HAP-1 (cell line): ENCODE measurements at regions not wholly inside any gene's neighbourhood (a gene's known extent, or its start where the extent isn't known, plus 50 kb on each side); places are given as distances from the start of the nearest gene placed in this dataset.

Source experiments
- DNase-seq, 2 experiments: peaks; one replicate each; pipeline ENCODE4 v3.0.0-alpha.2; 2016 to 2020; ENCODE audit warnings: low spot score in 2 of 2
- H3K27me3 ChIP-seq: fragments of 250-450 bp; sonication (Bioruptor Pico); 2 replicates; pipeline ENCODE4 v1.5.1; 2020; ENCODE audit warnings: low read depth, mild to moderate bottlenecking, moderate library complexity
- H3K36me3 ChIP-seq: fragments of 250-450 bp; sonication (Bioruptor Pico); replicated peaks from 2 replicates; pipeline ENCODE4 v1.5.1; 2020; ENCODE audit warnings: mild to moderate bottlenecking
- H3K4me1 ChIP-seq: fragments of 250-450 bp; sonication (Bioruptor Pico); 2 replicates; pipeline ENCODE4 v1.5.1; 2020; ENCODE audit warnings: mild to moderate bottlenecking
- H3K4me3 ChIP-seq: fragments of 250-450 bp; sonication (Bioruptor Pico); 2 replicates; pipeline ENCODE4 v1.5.1; 2020; ENCODE audit warnings: mild to moderate bottlenecking, moderate library complexity
- H3K9me3 ChIP-seq: fragments of 250-450 bp; sonication (Bioruptor Pico); 2 replicates; pipeline ENCODE4 v1.5.1; 2020; ENCODE audit warnings: mild to moderate bottlenecking, moderate library complexity
- in situ Hi-C: fragments of 300-500 bp; cut with MboI; formaldehyde crosslinking; loops from 3 replicates; pipeline ENCODE4 v1.14.3; 2020; ENCODE audit warnings: low sequenced_read_pairs, inconsistent platforms, mixed read lengths

DNA sequence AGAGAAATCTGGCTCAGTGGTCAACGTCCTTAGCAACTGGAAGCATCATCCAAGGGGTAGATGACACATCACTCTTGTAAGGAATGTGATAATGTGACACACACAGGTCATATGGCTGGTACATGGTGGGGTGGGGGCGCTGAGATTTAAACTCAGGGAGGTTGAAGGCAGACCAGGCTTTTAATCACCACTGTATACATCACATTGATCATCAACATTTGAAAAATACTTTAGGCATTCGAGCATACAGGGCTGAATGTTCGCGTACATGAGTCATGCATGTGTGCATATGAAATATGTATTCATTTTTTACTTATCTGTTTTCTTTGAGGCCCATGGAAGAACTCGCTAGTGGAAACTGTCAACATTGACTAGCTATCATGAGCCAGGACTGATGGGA is 976.4 kb downstream of the VRK1 start:
- no peak overlapping the region for H3K4me3 ChIP-seq
- DNase-seq, result no peak
- in situ Hi-C loops, result no loop called here
- H3K9me3 ChIP-seq, result no peaks in the 10 kb centered on the region
- no peaks in the 10 kb centered on the region for H3K27me3 ChIP-seq
- H3K36me3 ChIP-seq, result no peaks in the 10 kb centered on the region
- H3K4me1 ChIP-seq, result no peaks in the 10 kb centered on the region

DNA sequence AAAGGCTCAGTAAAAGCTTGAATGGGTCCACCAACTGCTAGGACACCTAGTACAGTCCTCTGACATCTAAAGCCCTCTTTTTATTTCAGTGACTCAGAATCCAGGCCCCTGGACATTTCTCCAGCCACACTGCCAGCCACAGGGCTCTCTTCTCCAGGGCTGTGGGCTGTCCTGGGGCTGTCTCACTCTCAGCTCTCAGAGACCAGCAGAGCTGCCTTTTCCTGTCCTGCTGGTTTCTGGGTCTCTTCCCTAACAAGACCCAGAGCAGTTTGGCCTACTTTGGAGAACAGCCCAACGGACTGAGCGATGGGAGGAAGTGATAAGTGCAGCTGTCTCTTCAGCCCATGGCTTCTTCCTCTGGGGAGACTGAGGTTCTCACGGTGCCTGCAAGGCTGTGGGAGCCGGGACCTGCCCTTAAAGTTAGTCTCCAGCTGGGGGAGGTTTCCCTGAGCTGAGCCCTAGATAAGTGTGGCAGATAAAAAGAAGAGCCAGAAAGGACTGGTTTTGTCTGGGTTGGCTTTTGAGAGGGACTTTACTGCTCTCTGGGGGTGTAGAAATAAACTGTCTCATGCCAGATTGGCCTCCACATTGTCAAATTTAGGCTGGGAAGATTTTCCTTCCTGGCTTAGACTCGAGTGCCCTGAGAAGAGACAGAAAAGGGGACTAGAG is 979.8 kb downstream of the VRK1 start:
- DNase-seq, result no peak
- Histone ChIP-seq H3K4me1 (no peaks in the 10 kb centered on the region), H3K9me3 (no peaks in the 10 kb centered on the region), H3K27me3 (no peaks in the 10 kb centered on the region), H3K36me3 (no peaks in the 10 kb centered on the region), H3K4me3 (no peak overlapping the region)
- in situ Hi-C loops, result no loop called here

DNA sequence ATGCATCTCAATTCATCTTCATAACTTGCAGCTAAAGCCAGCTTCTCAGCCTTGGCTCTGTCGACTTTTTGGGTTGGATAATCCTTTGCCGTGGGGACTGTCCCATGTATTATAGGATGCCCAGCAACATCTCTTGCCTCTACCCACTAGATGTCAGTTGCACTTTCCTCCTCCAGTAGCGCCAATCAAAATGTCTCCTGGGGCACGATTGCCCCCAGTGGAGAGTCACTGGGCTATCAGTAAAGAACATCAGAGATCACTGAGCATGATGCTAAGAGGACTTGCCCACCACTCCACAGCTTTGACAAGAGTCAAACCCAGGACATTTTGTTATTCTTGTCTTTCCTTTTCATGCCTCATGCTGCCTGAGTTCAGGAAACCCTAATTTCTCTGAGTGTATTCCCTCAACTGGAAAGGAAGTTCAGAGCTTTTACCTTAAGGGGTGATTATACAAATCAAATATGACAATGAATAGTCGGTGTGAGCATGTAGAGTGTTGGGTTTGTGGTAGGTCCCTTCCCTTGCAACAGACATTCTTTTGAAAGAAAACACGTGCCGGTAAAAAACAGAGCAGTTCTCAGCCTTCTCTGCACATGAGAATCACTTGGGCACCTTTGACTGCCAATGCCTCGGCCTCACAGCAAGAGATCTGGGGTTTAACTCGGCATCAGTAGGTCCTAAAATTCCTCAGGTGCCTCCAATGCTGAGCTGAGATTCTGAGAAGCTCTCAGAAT is 980.6 kb downstream of the VRK1 start:
- no peak for DNase-seq
- H3K27me3 ChIP-seq, result no peaks in the 10 kb centered on the region
- in situ Hi-C loops, result no loop called here
- H3K36me3 ChIP-seq, result no peaks in the 10 kb centered on the region
- no peak overlapping the region for H3K4me3 ChIP-seq
- H3K9me3 ChIP-seq, result no peaks in the 10 kb centered on the region
- no peaks in the 10 kb centered on the region for H3K4me1 ChIP-seq

DNA sequence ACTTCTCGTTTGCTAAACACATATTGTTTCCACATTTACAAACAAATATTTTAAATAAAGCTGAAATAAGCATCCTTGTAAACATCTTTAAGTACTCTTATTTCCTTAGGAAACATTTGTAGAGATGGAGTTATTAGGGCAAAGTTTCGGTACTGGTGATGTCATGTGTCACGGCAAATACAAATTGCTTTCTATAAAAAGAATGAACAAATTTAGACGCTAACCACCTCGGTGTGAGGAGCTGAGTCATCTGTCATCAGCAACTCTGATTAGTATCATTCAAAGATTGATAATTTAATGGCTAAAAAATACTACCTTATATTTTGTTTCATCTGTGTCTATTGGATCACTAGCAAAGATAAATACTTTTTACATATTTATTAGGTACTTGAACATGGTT is 982.0 kb downstream of the VRK1 start:
- no peaks in the 10 kb centered on the region for H3K4me1 ChIP-seq
- DNase-seq, result no peak
- no peaks in the 10 kb centered on the region for H3K9me3 ChIP-seq
- in situ Hi-C loops, result no loop called here
- no peak overlapping the region for H3K4me3 ChIP-seq
- no peaks in the 10 kb centered on the region for H3K36me3 ChIP-seq
- no peaks in the 10 kb centered on the region for H3K27me3 ChIP-seq

DNA sequence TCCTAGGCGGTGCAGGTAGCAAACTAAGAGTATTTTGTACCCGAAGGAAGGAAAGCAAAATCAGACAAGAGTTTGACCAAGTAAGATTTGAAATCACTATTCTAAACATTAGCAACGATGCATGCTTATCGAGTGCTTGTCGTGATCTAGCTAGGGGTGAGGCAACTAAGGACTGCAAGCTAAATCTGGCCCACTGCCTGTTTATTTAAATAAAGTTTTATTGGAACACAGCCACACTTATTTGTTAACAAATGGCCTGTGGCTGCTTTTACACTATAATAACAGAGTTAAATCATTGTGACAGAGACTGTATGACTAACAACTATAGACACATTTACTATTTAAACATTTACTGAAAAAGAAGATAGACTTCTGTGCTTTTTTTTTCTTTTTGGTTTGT is 983.6 kb downstream of the VRK1 start:
- no peak for DNase-seq
- Histone ChIP-seq H3K4me1 (no peaks in the 10 kb centered on the region), H3K9me3 (no peaks in the 10 kb centered on the region), H3K4me3 (no peak overlapping the region), H3K27me3 (no peaks in the 10 kb centered on the region), H3K36me3 (no peaks in the 10 kb centered on the region)
- in situ Hi-C loops, result no loop called here

DNA sequence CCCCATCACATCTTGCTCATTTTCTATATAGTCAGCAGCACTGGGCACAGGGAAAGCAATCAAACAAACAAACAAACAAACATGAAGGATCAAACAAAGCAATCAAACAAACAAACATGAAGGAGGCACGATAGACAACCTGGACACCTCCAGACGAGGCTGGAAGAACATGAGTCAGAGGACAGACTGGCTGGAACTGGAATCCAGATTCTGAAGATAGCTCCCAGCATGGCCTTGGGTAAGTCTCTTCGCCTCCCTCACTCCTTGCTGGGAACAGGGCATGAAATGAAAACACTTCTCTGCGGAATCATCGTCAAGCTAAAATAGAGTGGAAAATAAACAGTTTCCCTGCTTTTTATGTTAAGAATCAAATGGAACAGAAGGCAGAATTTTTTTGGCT is 984.8 kb downstream of the VRK1 start:
- H3K9me3 ChIP-seq, result no peaks in the 10 kb centered on the region
- H3K27me3 ChIP-seq, result no peaks in the 10 kb centered on the region
- no peaks in the 10 kb centered on the region for H3K36me3 ChIP-seq
- in situ Hi-C loops, result no loop called here
- H3K4me3 ChIP-seq, result no peak overlapping the region
- no peaks in the 10 kb centered on the region for H3K4me1 ChIP-seq
- DNase-seq, result no peak

DNA sequence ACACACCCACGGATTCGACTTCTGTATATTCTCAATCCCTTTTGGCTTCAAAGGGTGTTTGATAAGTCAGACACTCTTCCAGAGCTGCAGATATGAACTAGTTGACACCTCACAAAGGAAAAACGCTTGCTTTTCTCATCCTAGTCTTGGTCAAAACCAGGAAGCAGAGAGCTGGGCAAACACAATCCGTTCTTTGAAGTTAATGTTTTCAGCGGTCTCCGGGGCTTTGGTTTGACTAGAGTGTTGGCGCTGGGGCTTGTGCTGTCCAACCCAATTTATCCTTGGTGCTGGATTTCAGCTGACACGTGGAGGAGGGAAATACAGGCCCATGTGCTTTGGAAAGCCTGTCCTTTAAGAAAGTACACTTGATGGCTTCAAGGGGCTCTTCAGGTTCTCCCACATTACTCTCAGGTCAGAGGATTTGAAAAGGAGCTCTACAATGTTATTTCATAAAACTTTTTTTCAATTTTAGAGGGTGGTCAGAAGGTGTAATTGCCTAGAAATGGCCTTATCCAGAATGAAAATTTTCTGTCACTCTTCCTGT is 985.8 kb downstream of the VRK1 start:
- no peak for DNase-seq
- Histone ChIP-seq H3K27me3 (no peaks in the 10 kb centered on the region), H3K4me3 (no peak overlapping the region), H3K4me1 (no peaks in the 10 kb centered on the region), H3K9me3 (no peaks in the 10 kb centered on the region), H3K36me3 (no peaks in the 10 kb centered on the region)
- in situ Hi-C loops, result no loop called here

DNA sequence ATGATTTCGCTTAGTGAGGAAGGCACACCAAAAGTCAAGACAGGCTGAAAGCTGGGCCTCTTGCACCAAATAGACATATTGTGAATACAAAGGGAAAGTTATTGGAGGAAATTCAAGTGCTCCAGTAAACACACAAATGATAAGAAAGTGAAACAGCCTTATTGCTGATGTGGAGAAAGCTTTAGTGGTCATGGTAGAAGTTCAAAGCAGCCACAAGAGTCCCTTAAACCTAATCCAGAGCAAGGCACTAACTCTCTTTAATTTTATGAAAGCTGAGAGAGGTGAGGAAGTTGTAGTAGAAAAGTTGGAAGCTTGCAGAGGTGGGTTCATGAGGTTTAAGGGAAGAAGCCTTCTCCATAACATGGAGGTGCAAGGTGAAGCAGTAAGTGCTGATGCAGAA is 988.3 kb downstream of the VRK1 start:
- Histone ChIP-seq H3K27me3 (no peaks in the 10 kb centered on the region), H3K4me1 (no peaks in the 10 kb centered on the region), H3K4me3 (no peak overlapping the region), H3K9me3 (no peaks in the 10 kb centered on the region), H3K36me3 (no peaks in the 10 kb centered on the region)
- no peak for DNase-seq
- in situ Hi-C loops, result no loop called here

DNA sequence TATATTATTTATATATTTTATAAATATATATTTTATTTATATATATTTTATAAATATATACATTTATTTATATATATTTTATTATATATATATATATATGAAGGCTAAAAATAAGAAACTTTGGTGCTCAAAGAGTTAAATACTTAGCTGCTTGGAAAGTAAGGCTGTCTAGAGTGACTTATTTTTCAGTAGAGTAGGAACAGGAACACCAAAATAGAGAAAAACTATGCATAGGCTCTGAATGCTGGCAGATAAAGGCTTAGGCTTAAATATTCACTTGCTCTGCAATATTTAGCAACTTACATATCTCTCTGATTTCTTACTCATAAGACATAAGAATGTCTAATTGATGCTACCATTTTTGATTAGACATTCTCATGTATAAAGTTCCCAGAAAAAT is 991.2 kb downstream of the VRK1 start:
- no peak for DNase-seq
- no peak overlapping the region for H3K4me3 ChIP-seq

DNA sequence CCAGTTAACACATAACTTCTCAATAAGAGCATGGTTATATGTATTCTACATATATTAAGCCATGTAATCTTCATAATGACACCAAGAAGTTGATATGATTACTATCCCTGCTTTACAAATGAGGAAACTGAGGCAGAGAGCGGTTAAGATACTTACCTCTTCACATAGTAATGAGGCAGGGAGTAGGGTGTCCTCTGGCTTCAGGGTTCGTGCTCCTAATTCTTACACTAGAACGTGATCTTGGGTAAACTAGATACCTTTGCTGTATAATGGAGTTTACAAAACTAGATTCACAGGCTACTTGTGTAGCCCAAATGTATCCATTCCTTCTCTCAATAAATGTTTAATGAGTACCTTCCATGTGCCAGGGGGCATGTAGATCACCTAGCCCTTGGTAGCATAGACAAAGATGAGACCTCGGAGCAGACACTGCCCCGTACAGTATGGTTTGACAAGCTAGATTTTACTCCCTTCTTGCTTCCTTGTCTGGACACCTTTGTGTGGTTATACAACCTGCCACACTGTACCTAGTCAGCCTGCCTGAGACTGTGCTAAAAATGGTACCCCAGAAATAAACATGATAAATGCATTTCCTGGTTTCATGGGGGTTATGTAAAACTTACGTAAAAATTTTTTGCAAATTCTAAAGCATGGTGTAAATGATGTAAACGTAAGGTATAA is 991.8 kb downstream of the VRK1 start:
- Histone ChIP-seq H3K9me3 (no peaks in the 10 kb centered on the region), H3K4me3 (no peak overlapping the region), H3K4me1 (no peaks in the 10 kb centered on the region), H3K36me3 (no peaks in the 10 kb centered on the region), H3K27me3 (no peaks in the 10 kb centered on the region)
- in situ Hi-C loops, result no loop called here
- no peak for DNase-seq

More for the DNA sequence above, 991.2 kb downstream of the VRK1 start:
- in situ Hi-C loops, result no loop called here
- Histone ChIP-seq H3K36me3 (no peaks in the 10 kb centered on the region), H3K27me3 (no peaks in the 10 kb centered on the region), H3K4me1 (no peaks in the 10 kb centered on the region), H3K9me3 (no peaks in the 10 kb centered on the region)

DNA sequence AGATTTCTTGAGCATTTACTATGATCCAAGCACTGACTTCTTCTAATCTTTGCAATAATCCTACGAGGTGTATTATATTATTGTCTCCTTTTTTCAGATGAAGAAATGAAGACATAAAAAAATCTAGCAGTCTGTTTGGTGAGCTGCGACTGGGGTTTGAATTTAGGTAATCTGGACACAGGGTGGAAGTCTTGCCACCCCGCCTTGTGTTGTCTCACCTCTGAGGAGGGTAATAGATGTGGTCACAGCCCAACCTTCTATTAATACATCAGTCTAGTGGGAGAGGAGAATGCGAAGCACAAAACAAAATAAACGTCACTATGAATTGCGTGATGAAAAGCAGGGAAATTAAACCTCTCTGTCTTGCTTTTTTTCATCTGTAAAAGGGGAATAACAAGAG is 993.9 kb downstream of the VRK1 start:
- H3K4me1 ChIP-seq, result no peaks in the 10 kb centered on the region
- no peaks in the 10 kb centered on the region for H3K27me3 ChIP-seq
- in situ Hi-C loops, result no loop called here
- H3K9me3 ChIP-seq, result no peaks in the 10 kb centered on the region
- no peak for DNase-seq
- no peaks in the 10 kb centered on the region for H3K36me3 ChIP-seq
- no peak overlapping the region for H3K4me3 ChIP-seq

DNA sequence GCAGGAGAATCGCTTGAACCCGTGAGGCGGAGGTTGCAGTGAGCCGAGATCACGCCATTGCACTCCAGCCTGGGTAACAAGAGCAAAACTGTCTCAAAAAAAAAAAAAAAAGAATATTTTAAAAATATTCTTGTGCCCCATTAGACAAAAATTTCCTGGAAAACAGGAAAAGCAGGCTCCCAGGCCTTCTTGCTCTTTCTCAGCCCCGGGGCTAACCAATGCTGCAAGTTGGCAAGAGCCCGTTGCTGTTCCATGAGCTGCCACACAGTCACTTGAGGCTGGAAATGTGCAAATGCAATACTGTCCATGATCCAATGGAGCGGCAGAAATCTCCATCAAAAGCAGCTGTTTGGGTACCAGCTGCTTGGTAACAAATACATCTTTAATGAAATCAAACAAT is 994.7 kb downstream of the VRK1 start:
- H3K4me3 ChIP-seq, result no peak overlapping the region
- no peaks in the 10 kb centered on the region for H3K27me3 ChIP-seq
- H3K4me1 ChIP-seq, result no peaks in the 10 kb centered on the region
- no peak for DNase-seq
- in situ Hi-C loops, result no loop called here
- H3K9me3 ChIP-seq, result no peaks in the 10 kb centered on the region
- H3K36me3 ChIP-seq, result no peaks in the 10 kb centered on the region

DNA sequence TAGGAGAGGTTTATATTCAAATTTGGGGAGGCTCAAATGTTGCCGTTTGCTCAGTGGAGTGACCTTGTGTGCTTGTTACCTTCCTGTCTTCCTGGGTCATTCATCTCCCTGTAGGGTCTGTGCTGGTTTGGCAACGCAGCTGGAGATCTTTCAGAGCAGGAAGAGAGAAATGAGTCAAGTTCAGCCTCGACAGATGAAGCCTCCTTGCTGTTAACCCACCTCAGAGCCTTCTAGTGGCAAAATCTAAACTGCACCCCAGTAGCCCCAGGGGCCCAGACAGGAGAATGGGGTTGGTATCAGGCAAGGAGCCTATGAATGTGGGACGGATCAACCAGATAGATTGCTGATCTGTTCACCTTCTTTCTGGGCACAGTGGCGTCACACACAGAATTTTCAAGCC is 999.3 kb downstream of the VRK1 start:
- H3K27me3 ChIP-seq, result no peaks in the 10 kb centered on the region
- H3K4me3 ChIP-seq, result no peak overlapping the region
- in situ Hi-C loops, result no loop called here

DNA sequence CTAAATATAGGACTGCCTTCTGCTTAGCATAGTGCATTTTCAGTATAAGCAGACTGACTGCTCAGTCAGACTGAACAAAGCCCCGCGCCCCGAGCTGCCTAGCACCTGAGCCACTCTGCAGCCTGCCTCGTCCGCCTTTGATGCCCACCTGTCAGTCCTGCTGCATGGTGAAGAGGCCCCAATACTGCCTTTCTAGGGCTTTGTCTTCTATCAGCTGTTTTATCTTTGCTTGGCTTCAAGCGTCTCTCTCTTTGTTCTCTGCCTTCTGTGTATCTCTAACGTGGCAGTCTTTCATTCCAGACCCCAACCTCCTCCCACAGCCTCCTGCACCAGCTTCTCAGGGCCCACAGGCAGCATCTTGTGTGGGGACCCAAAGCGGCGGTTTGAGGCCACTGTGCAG is 1001.0 kb downstream of the VRK1 start:
- Histone ChIP-seq H3K4me1 (no peaks in the 10 kb centered on the region), H3K9me3 (no peaks in the 10 kb centered on the region), H3K36me3 (no peaks in the 10 kb centered on the region), H3K4me3 (no peak overlapping the region), H3K27me3 (no peaks in the 10 kb centered on the region)
- in situ Hi-C loops, result no loop called here
- no peak for DNase-seq

More for the DNA sequence above, 999.3 kb downstream of the VRK1 start:
- Histone ChIP-seq H3K36me3 (no peaks in the 10 kb centered on the region), H3K4me1 (no peaks in the 10 kb centered on the region), H3K9me3 (no peaks in the 10 kb centered on the region)
- DNase-seq, result no peak
